B cell (primary cell): ENCODE measurements at regions not wholly inside any gene's neighbourhood (a gene's known extent, or its start where the extent isn't known, plus 50 kb on each side); places are given as distances from the start of the nearest gene placed in this dataset.

Source experiments
- ATAC-seq: fragments of 200-7000 bp; cut with Tn5 transposase; one replicate; pipeline ENCODE4 v1.10.0; 2021; ENCODE audit warnings: low read depth, mild to moderate bottlenecking, moderate number of reproducible peaks, moderate library complexity
- CTCF ChIA-PET: fragments of 350-600 bp; sonication (Branson Sonifier 250); formaldehyde crosslinking; loops from one replicate; lab custom pipeline; 2021; ENCODE audit warnings: antibody characterized with exemption, inconsistent platforms; lab: Charles Lee
- POLR2A ChIA-PET: fragments of 350-600 bp; sonication (Branson Sonifier 250); formaldehyde crosslinking; loops from one replicate; lab custom pipeline; 2021; ENCODE audit warnings: antibody characterized with exemption; lab: Charles Lee
- DNase-seq: peaks from one replicate; pipeline ENCODE4 v3.0.0; 2013
- H2AFZ ChIP-seq: 2 replicates; pipeline ENCODE4 v1.6.1; 2012; ENCODE audit warnings: mild to moderate bottlenecking, low read depth, low read length; ENCODE audit not compliant: insufficient read depth, poor library complexity, severe bottlenecking
- H3K27ac ChIP-seq, 2 donors: 1 replicate in 1 of 2; 2 replicates in 1 of 2; pipeline ENCODE4 v1.5.1; 2012 to 2013; ENCODE audit warnings: low read length in 2 of 2, mild to moderate bottlenecking in 2 of 2, moderate library complexity in 1 of 2
- H3K27me3 ChIP-seq, 4 experiments: fragments of 200-600 bp in 1 of 4; sonication (generic) in 1 of 4; replicated peaks in 1 of 4; 1 replicate in 2 of 4; 2 replicates in 2 of 4; pipeline versions ENCODE4 v1.6.1 to v1.7.0; 2013 to 2016; ENCODE audit warnings: low read length in 3 of 4, mild to moderate bottlenecking in 2 of 4, mixed read lengths in 1 of 4, moderate library complexity in 1 of 4; ENCODE audit not compliant: insufficient read depth in 4 of 4, control insufficient read depth in 3 of 4; ENCODE audit errors: control extremely low read depth in 1 of 4
- H3K36me3 ChIP-seq, 2 experiments: replicated peaks in 1 of 2; 1 replicate in 1 of 2; 2 replicates in 1 of 2; pipeline versions ENCODE4 v1.6.1 to v1.7.1; 2013; ENCODE audit warnings: low read length in 1 of 2; ENCODE audit not compliant: insufficient read depth in 2 of 2, control insufficient read depth in 1 of 2; ENCODE audit errors: control extremely low read depth in 1 of 2, extremely low read depth in 1 of 2
- H3K4me1 ChIP-seq, 2 donors: fragments of 200-600 bp in 1 of 2; sonication (generic) in 1 of 2; 1 replicate in 1 of 2; 2 replicates in 1 of 2; pipeline versions ENCODE4 v1.5.1 to v1.6.1; 2013 to 2017; ENCODE audit warnings: low read length in 2 of 2; ENCODE audit not compliant: control insufficient read depth in 2 of 2, insufficient read depth in 2 of 2
- H3K4me2 ChIP-seq: replicated peaks from 2 replicates; pipeline ENCODE3; 2012; ENCODE audit warnings: mild to moderate bottlenecking, low read depth, low read length; ENCODE audit not compliant: poor library complexity, severe bottlenecking
- H3K4me3 ChIP-seq, 5 experiments: fragments of 200-600 bp in 1 of 5; sonication (generic) in 1 of 5; 1 replicate in 3 of 5; 2 replicates in 2 of 5; pipeline versions ENCODE4 v1.5.1 to v1.7.0; 2011 to 2016; ENCODE audit warnings: low read length in 4 of 5, mild to moderate bottlenecking in 4 of 5, low read depth in 2 of 5, control low read depth in 1 of 5, moderate library complexity in 1 of 5; ENCODE audit not compliant: insufficient read depth in 1 of 5; ENCODE audit errors: control extremely low read depth in 1 of 5, extremely low read depth in 1 of 5
- H3K79me2 ChIP-seq: fragments of 200-600 bp; sonication (generic); one replicate; pipeline ENCODE4 v1.6.0; 2016; ENCODE audit warnings: low read length; ENCODE audit not compliant: control insufficient read depth, insufficient read depth
- H3K9ac ChIP-seq: fragments of 200-600 bp; sonication (generic); 2 replicates; pipeline ENCODE4 v1.6.1; 2017; ENCODE audit warnings: mild to moderate bottlenecking, low read length, moderate library complexity
- H3K9me3 ChIP-seq, 3 donors: one replicate each; pipeline versions ENCODE4 v1.6.1 to v1.7.1; 2013; ENCODE audit warnings: low read length in 2 of 3; ENCODE audit not compliant: control insufficient read depth in 2 of 3, insufficient read depth in 1 of 3; ENCODE audit errors: control extremely low read depth in 1 of 3
- H4K20me1 ChIP-seq: 2 replicates; pipeline ENCODE4 v1.6.0; 2012; ENCODE audit warnings: mild to moderate bottlenecking, low read length; ENCODE audit not compliant: insufficient read depth, control insufficient read depth, poor library complexity, severe bottlenecking
- H3K27ac Mint-ChIP-seq: one replicate; pipeline ENCODE4 v1.8.0; 2021; ENCODE audit warnings: mixed read lengths
- H3K27me3 Mint-ChIP-seq: one replicate; pipeline ENCODE4 v1.8.0; 2021; ENCODE audit warnings: mixed read lengths
- H3K4me1 Mint-ChIP-seq: one replicate; pipeline ENCODE4 v1.8.0; 2021; ENCODE audit warnings: mixed read lengths
- H3K4me3 Mint-ChIP-seq: one replicate; pipeline ENCODE4 v1.8.0; 2021; ENCODE audit warnings: mixed read lengths
- H3K9me3 Mint-ChIP-seq: one replicate; pipeline ENCODE4 v1.8.0; 2022; ENCODE audit warnings: mixed read lengths; ENCODE audit not compliant: insufficient read depth
- CTCF ChIP-seq: fragments of 200-600 bp; IDR thresholded peaks from one replicate; pipeline ENCODE4 v1.8.0; 2022; ENCODE audit warnings: antibody characterized with exemption, mild to moderate bottlenecking
- EZH2 ChIP-seq: IDR thresholded peaks from 2 replicates; pipeline ENCODE4 v1.6.1; 2012; ENCODE audit warnings: borderline replicate concordance, low read depth, mild to moderate bottlenecking, moderate library complexity, low read length; ENCODE audit not compliant: insufficient read depth, poor library complexity, severe bottlenecking
- WGBS: methylation state at CpG from one replicate; pipeline ENCODE4 v1.1.5; 2013; ENCODE audit warnings: missing lambda C conversion rate; ENCODE audit not compliant: insufficient coverage; 5-methylcytosine and 5-hydroxymethylcytosine counted together
- intact Hi-C: fragments of 100-400 bp; cut with micrococcal nuclease; formaldehyde crosslinking; loops from one replicate; pipeline ENCODE4 v1.10.0; 2022

GRCh38 chr3:8128686-8129085, 372.9 kb upstream of the LMCD1 start:
- ATAC-seq = no peak
- no peaks in the 10 kb centered on the region for H3K9me3 Mint-ChIP-seq
- no peaks in the 10 kb centered on the region for H4K20me1 ChIP-seq
- no peak overlapping the region for H3K4me2 ChIP-seq
- no peak overlapping the region for H3K27ac Mint-ChIP-seq
- no peaks in the 10 kb centered on the region for H3K36me3 ChIP-seq
- H2AFZ ChIP-seq = no peak overlapping the region
- TF ChIP-seq CTCF (no peak), EZH2 (no peak)
- no peaks in the 10 kb centered on the region for H3K27me3 ChIP-seq
- H3K27me3 Mint-ChIP-seq = no peaks in the 10 kb centered on the region
- H3K27ac ChIP-seq = no peak overlapping the region
- intact Hi-C loops = no loop called here
- no peak overlapping the region for H3K4me3 Mint-ChIP-seq
- no peaks in the 10 kb centered on the region for H3K4me1 ChIP-seq
- H3K9me3 ChIP-seq = peaks cover 0 to 5% (median 0%) of the 10 kb centered on the region in 3 donors
- H3K9ac ChIP-seq = no peak overlapping the region
- H3K4me1 Mint-ChIP-seq = no peaks in the 10 kb centered on the region
- POLR2A ChIA-PET = no interaction called here
- WGBS = 86% methylated on average over 1 of the region's 2 CpGs
- no peaks in the 10 kb centered on the region for H3K79me2 ChIP-seq
- CTCF ChIA-PET = no interaction called here
- no peak overlapping the region for H3K4me3 ChIP-seq
- DNase-seq = no peak

GRCh38 chr3:8136553-8136952, 365.1 kb upstream of the LMCD1 start:
- 84% methylated on average over 3 of the region's 3 CpGs for WGBS
- Histone ChIP-seq H4K20me1 (no peaks in the 10 kb centered on the region), H3K9ac (no peak overlapping the region), H2AFZ (no peak overlapping the region), H3K4me3 (no peak overlapping the region), H3K27ac (no peak overlapping the region), H3K27me3 (no peaks in the 10 kb centered on the region), H3K4me1 (no peaks in the 10 kb centered on the region), H3K4me2 (no peak overlapping the region), H3K36me3 (no peaks in the 10 kb centered on the region), H3K79me2 (no peaks in the 10 kb centered on the region), H3K9me3 (peaks cover 0 to 1% (median 0%) of the 10 kb centered on the region in 3 donors)
- Mint-ChIP-seq H3K4me1 (no peaks in the 10 kb centered on the region), H3K4me3 (no peak overlapping the region), H3K27me3 (peaks cover 6% of the 10 kb centered on the region), H3K9me3 (no peaks in the 10 kb centered on the region), H3K27ac (no peak overlapping the region)
- ATAC-seq = no peak
- CTCF ChIA-PET = no interaction called here
- no peak for DNase-seq
- POLR2A ChIA-PET = no interaction called here
- TF ChIP-seq EZH2 (no peak), CTCF (no peak)
- intact Hi-C loops = no loop called here
